ENCODE measurements at regions not wholly inside any gene's neighbourhood (a gene's known extent, or its start where the extent isn't known, plus 50 kb on each side); places are given as distances from the start of the nearest gene placed in this dataset.

DNA sequence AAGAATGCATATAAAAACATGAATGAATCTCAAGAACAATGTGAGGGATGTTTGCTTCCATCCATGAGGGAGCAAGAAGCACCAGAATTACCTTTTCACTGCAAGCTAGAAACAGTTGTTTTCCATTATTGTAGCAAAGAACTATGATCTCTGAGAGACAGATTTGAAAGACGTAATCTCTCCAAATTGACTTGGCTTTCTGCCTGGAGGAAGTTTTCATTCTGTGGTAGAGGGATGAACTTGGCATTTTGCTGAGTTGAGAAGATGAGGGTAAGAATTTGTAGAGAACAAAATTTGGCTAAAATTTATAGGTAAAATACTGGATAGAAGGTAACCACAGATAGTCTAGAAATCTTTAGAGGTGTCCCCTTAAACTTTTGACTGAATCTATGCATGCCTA, 496.8 kb downstream of the TDRD3 start:
- intact Hi-C loops (cut with DNase I) = no loop called here
- no peak overlapping the region for H3K4me3 ChIP-seq
- DNase-seq = no peak
- WGBS, 2 donors = 33 to 53% methylated on average over 1 of the region's 1 CpG
- no peaks in the 10 kb centered on the region for H3K4me1 ChIP-seq
- H3K9me3 ChIP-seq = no peaks in the 10 kb centered on the region
- no peak overlapping the region for H3K27ac ChIP-seq
- TF ChIP-seq POLR2A (IDR thresholded peaks at IDR 0.05) (no peak), CTCF (IDR thresholded peaks at IDR 0.05) (no peak)
- H3K27me3 ChIP-seq = no peaks in the 10 kb centered on the region
- H3K36me3 ChIP-seq = no peaks in the 10 kb centered on the region

DNA sequence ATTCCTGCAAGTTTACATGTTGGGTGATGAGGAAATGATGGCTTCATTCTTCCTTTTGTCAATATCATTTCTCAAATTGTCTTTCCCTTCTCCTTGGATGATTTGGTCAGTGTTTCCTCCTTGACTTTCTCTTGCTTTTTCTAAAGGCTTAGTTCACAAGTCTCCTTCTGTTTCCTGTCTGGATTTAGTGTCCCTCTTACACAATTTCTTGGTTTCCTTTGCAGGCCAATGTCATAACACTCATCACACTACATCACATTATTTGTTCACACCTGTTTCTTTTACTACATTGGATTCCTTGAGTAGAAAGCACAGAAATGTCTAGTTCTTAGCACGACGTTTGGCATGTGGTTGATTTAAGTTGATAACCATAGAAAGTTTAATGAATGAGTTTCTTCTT, 490.7 kb downstream of the TDRD3 start:
- no peaks in the 10 kb centered on the region for H3K9me3 ChIP-seq
- H3K36me3 ChIP-seq = no peaks in the 10 kb centered on the region
- DNase-seq = no peak
- intact Hi-C loops (cut with DNase I) = no loop called here
- TF ChIP-seq POLR2A (IDR thresholded peaks at IDR 0.05) = no peak
- no peak for TF ChIP-seq CTCF (IDR thresholded peaks at IDR 0.05)
- no peaks in the 10 kb centered on the region for H3K4me1 ChIP-seq
- H3K27me3 ChIP-seq = no peaks in the 10 kb centered on the region
- H3K4me3 ChIP-seq = no peak overlapping the region
- H3K27ac ChIP-seq = no peak overlapping the region
- 76 to 79% methylated on average over 2 of the region's 2 CpGs for WGBS, 2 donors

DNA sequence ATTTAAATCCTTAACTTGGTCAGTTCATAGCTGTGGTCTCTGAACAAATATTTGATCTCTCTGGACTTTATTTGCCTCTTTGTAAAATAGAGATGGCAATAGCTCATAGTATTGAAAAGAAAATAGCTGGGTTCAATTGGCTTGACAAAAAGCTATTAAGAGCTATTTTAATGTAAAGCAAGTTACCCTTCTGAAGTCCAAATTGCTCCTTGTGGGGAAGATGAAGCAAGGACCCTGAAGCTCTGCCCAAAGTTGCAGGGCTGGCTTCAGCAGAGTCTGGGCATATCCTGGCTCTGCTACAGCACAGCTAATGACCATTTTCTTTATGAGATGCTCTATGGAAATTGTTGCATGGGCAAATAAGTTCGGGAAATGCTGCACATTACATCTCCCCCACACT, 484.5 kb downstream of the TDRD3 start:
- Histone ChIP-seq H3K36me3 (no peaks in the 10 kb centered on the region), H3K27me3 (no peaks in the 10 kb centered on the region), H3K4me3 (no peak overlapping the region), H3K4me1 (no peaks in the 10 kb centered on the region), H3K27ac (no peak overlapping the region), H3K9me3 (no peaks in the 10 kb centered on the region)
- TF ChIP-seq CTCF (IDR thresholded peaks at IDR 0.05) = no peak
- TF ChIP-seq POLR2A (IDR thresholded peaks at IDR 0.05) = no peak
- 27 to 78% methylated on average over 1 of the region's 1 CpG for WGBS, 2 donors
- intact Hi-C loops (cut with DNase I) = no loop called here
- DNase-seq = no peak

- intact Hi-C loops (cut with DNase I) = no loop called here
- Histone ChIP-seq H3K4me3 (no peak overlapping the region), H3K4me1 (no peaks in the 10 kb centered on the region), H3K27ac (no peak overlapping the region), H3K27me3 (no peaks in the 10 kb centered on the region), H3K9me3 (no peaks in the 10 kb centered on the region), H3K36me3 (no peaks in the 10 kb centered on the region)
- no peak for TF ChIP-seq POLR2A (IDR thresholded peaks at IDR 0.05)
- no peak for TF ChIP-seq CTCF (IDR thresholded peaks at IDR 0.05)
- 49 to 57% methylated on average over 2 of the region's 2 CpGs for WGBS, 2 donors
- DNase-seq = no peak
These were observed 476.1 kb downstream of the TDRD3 start for GRCh38 chr13:60873116-60873515.

- 78 to 83% methylated on average over 6 to 7 of the region's 7 CpGs for WGBS, 2 donors
- intact Hi-C loops (cut with DNase I) = no loop called here
These were observed 473.1 kb downstream of the TDRD3 start for GRCh38 chr13:60869941-60870613.

More at GRCh38 chr13:60869941-60870613, 473.1 kb downstream of the TDRD3 start:
- Histone ChIP-seq H3K27me3 (no peaks in the 10 kb centered on the region), H3K4me1 (no peaks in the 10 kb centered on the region), H3K36me3 (no peaks in the 10 kb centered on the region), H3K27ac (no peak overlapping the region), H3K9me3 (peaks cover 0 to 14% (median 0%) of the 10 kb centered on the region in 3 donors), H3K4me3 (no peak overlapping the region)
- DNase-seq = no peak
- TF ChIP-seq POLR2A (IDR thresholded peaks at IDR 0.05) = no peak
- no peak for TF ChIP-seq CTCF (IDR thresholded peaks at IDR 0.05)

Measured in esophagus squamous epithelium (tissue), 5 donors.